ENCODE measurements at regions not wholly inside any gene's neighbourhood (a gene's known extent, or its start where the extent isn't known, plus 50 kb on each side); places are given as distances from the start of the nearest gene placed in this dataset.

DNA sequence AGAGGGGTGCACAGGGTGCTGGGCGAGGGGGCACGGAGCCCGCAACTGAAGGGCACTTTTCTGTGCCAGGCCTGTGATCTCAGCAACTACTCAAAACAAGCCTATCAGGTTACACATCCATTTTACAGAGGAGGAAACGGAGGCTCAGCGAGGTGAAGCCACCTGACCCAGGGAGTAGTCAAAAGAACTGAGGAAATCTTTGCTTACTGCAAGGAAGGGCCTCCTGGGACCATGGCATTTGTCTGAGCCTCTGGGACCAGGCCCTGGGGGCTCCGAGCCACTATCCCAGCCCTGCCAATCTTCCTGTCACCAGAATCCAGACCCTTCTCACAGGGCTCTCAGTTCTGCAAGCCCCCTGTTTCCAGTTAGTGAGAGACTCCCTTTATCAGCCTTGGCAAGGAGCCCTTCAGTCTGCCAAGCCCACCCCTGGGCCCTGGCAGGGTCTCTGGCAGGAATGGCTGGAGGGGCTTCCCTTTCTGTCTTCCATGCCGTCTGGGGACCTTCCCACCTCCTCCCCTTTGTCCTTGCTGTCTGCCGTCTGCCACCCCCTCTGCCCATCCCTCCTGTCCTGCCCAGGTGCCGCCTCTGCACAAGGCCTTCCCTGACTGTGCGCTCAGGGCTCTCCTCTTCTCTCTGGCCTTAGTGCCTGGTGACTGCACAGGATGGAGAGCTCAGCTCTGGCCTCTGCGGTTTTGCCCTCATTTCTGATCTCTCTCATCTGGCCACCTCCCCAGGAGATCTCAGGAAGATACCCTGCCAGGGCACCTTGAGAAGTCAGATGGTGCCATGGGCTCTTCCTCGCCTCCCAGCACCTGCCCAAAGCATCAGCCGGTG is 194.7 kb upstream of the GLI2 start:
- TF ChIP-seq, protein P1, sequence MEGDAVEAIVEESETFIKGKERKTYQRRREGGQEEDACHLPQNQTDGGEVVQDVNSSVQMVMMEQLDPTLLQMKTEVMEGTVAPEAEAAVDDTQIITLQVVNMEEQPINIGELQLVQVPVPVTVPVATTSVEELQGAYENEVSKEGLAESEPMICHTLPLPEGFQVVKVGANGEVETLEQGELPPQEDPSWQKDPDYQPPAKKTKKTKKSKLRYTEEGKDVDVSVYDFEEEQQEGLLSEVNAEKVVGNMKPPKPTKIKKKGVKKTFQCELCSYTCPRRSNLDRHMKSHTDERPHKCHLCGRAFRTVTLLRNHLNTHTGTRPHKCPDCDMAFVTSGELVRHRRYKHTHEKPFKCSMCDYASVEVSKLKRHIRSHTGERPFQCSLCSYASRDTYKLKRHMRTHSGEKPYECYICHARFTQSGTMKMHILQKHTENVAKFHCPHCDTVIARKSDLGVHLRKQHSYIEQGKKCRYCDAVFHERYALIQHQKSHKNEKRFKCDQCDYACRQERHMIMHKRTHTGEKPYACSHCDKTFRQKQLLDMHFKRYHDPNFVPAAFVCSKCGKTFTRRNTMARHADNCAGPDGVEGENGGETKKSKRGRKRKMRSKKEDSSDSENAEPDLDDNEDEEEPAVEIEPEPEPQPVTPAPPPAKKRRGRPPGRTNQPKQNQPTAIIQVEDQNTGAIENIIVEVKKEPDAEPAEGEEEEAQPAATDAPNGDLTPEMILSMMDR (IDR thresholded peaks at IDR 0.05) = no peak
- TF ChIP-seq POLR2AphosphoS5 (IDR thresholded peaks at IDR 0.05) (no peak), POLR2A (IDR thresholded peaks at IDR 0.05) (no peak)
